Astrocyte of the cerebellum (primary cell): ENCODE measurements at regions not wholly inside any gene's neighbourhood (a gene's known extent, or its start where the extent isn't known, plus 50 kb on each side); places are given as distances from the start of the nearest gene placed in this dataset.
"Not testable (repeated sequence)": the region's sequence is repeated elsewhere in the genome, so short reads cannot be mapped to it uniquely, and the experiment has no call there.

ENCODE experiments used
- DNase-seq: peaks from one replicate; pipeline ENCODE4 v3.0.0-alpha.2; 2011; ENCODE audit warnings: low read depth
- H3K4me3 ChIP-seq: 2 replicates; pipeline ENCODE4 v1.5.1; 2011; ENCODE audit warnings: mild to moderate bottlenecking, low read depth, low read length, moderate library complexity
- CTCF ChIP-seq: IDR thresholded peaks from 2 replicates; pipeline ENCODE4 v1.5.1; 2012; ENCODE audit warnings: low read length, low read depth, moderate library complexity, mild to moderate bottlenecking; ENCODE audit errors: missing control alignments
- in situ Hi-C: cut with HindIII; loops from 2 replicates; pipeline ENCODE4 v1.10.0; 2017; ENCODE audit warnings: low sequenced_read_pairs

- no peak for TF ChIP-seq CTCF
- in situ Hi-C loops: no loop called here
- no peak for DNase-seq
- H3K4me3 ChIP-seq: no peak overlapping the region
Measured at GRCh38 chr16:47866423-47866822, 289.4 kb downstream of the ABCC12 start.

GRCh38 chr16:47865337-47865855 lies 290.4 kb downstream of the ABCC12 start:
- peak; percentile 23 for DNase-seq
- in situ Hi-C loops: no loop called here

GRCh38 chr16:47864262-47864661 lies 291.5 kb downstream of the ABCC12 start:
- DNase-seq, in situ Hi-C loops, H3K4me3 ChIP-seq: not testable (repeated sequence)

More at GRCh38 chr16:47865337-47865855, 290.4 kb downstream of the ABCC12 start:
- no peak for TF ChIP-seq CTCF
- H3K4me3 ChIP-seq: no peak overlapping the region

- DNase-seq: no peak
- no peak for TF ChIP-seq CTCF
- in situ Hi-C loops: no loop called here
- H3K4me3 ChIP-seq: no peak overlapping the region
Measured at GRCh38 chr16:47861999-47862398, 293.8 kb downstream of the ABCC12 start.

GRCh38 chr16:47858333-47858982 lies 297.3 kb downstream of the ABCC12 start:
- DNase-seq: no peak
- no peak for TF ChIP-seq CTCF

GRCh38 chr16:47855431-47855830 lies 300.4 kb downstream of the ABCC12 start:
- H3K4me3 ChIP-seq: no peak overlapping the region
- in situ Hi-C loops: no loop called here
- TF ChIP-seq CTCF: no peak
- no peak for DNase-seq

More at GRCh38 chr16:47858333-47858982, 297.3 kb downstream of the ABCC12 start:
- in situ Hi-C loops: no loop called here
- no peak overlapping the region for H3K4me3 ChIP-seq

- H3K4me3 ChIP-seq: no peak overlapping the region
- TF ChIP-seq CTCF: no peak
- DNase-seq: no peak
- in situ Hi-C loops: no loop called here
Measured at GRCh38 chr16:47854737-47855136, 301.1 kb downstream of the ABCC12 start.
